Cardiac muscle cell (in vitro differentiated cells and primary cell): ENCODE measurements at regions not wholly inside any gene's neighbourhood (a gene's known extent, or its start where the extent isn't known, plus 50 kb on each side); places are given as distances from the start of the nearest gene placed in this dataset.

ENCODE experiments used
- DNase-seq, 2 donors: peaks; one replicate each; pipeline versions ENCODE4 v3.0.0 to v3.0.0-alpha.2; 2010 to 2017; ENCODE audit warnings: low read depth in 1 of 2, low spot score in 1 of 2
- H3K27ac ChIP-seq: fragments of 200-600 bp; sonication (generic); 2 replicates; pipeline ENCODE4 v1.5.1; 2016
- H3K27me3 ChIP-seq: fragments of 200-600 bp; sonication (generic); 2 replicates; pipeline ENCODE4 v1.6.0; 2016; ENCODE audit warnings: control low read depth
- H3K36me3 ChIP-seq: fragments of 200-600 bp; sonication (generic); 2 replicates; pipeline ENCODE4 v1.5.1; 2016; ENCODE audit warnings: control low read depth
- H3K4me1 ChIP-seq: fragments of 200-600 bp; sonication (generic); 2 replicates; pipeline ENCODE4 v1.8.1; 2017; ENCODE audit warnings: low read depth, mild to moderate bottlenecking, mixed run types
- H3K4me3 ChIP-seq: fragments of 200-600 bp; sonication (generic); 2 replicates; pipeline ENCODE4 v1.5.1; 2016; ENCODE audit warnings: mild to moderate bottlenecking
- H3K9me3 ChIP-seq: fragments of 200-600 bp; sonication (generic); 2 replicates; pipeline ENCODE4 v1.5.1; 2017; ENCODE audit warnings: low read depth, mild to moderate bottlenecking, control low read depth
- TF ChIP-seq, protein P1 (sequence below): IDR thresholded peaks from 2 replicates; pipeline ENCODE4 v1.5.1; 2012; ENCODE audit warnings: low read depth, mild to moderate bottlenecking, low read length

DNA sequence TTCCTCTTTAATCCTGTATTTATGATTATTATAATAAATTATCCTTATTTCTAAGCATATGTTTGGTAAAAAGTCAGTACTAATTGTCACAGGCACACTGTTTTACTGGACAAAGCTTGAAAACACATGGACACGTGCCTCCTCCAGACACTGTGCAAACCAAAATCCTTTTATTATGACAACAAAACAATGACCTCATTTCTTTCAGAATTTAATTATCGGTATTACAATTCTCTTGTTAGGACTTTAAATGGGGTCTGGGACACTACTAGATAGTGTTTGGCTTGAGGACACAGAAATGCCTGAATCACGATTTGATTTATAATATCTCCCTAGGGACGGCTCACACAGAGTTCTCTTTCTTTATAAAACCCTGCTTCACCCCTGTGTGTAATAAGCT is 107.3 kb upstream of the IGSF10 start:
- TF ChIP-seq, protein P1, sequence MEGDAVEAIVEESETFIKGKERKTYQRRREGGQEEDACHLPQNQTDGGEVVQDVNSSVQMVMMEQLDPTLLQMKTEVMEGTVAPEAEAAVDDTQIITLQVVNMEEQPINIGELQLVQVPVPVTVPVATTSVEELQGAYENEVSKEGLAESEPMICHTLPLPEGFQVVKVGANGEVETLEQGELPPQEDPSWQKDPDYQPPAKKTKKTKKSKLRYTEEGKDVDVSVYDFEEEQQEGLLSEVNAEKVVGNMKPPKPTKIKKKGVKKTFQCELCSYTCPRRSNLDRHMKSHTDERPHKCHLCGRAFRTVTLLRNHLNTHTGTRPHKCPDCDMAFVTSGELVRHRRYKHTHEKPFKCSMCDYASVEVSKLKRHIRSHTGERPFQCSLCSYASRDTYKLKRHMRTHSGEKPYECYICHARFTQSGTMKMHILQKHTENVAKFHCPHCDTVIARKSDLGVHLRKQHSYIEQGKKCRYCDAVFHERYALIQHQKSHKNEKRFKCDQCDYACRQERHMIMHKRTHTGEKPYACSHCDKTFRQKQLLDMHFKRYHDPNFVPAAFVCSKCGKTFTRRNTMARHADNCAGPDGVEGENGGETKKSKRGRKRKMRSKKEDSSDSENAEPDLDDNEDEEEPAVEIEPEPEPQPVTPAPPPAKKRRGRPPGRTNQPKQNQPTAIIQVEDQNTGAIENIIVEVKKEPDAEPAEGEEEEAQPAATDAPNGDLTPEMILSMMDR: no peak
- Histone ChIP-seq H3K4me1 (no peaks in the 10 kb centered on the region), H3K27ac (no peak overlapping the region), H3K4me3 (no peak overlapping the region), H3K9me3 (no peaks in the 10 kb centered on the region), H3K27me3 (no peaks in the 10 kb centered on the region), H3K36me3 (no peaks in the 10 kb centered on the region)
- peak in 1 of 2 donors; percentile 23 for DNase-seq

GRCh38 chr3:151567477-151567876 is 106.6 kb upstream of the IGSF10 start:
- DNase-seq: no peak
- TF ChIP-seq, protein P1: no peak
- Histone ChIP-seq H3K4me3 (no peak overlapping the region), H3K4me1 (no peaks in the 10 kb centered on the region), H3K27ac (no peak overlapping the region), H3K36me3 (no peaks in the 10 kb centered on the region), H3K27me3 (no peaks in the 10 kb centered on the region), H3K9me3 (no peaks in the 10 kb centered on the region)

DNA sequence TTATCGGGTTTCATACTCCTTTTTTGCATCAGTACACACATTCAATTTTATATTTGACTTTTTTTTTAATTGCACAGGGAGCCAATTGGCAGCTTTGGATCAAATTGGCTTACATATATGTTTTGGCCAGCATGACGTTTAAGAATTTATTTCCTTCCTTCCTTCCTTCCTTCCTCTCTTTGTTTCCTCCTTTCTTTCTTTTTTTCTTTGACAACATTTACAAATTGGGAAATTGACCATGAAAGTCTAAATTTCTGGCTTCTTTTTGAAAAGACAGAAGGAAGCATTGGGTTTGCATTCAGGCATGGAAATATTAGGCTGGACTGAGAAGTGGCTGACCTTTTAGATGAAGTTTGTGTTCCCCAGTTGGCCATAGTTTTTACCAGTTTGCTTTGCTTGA is 103.4 kb upstream of the IGSF10 start:
- no peak for DNase-seq
- Histone ChIP-seq H3K27me3 (no peaks in the 10 kb centered on the region), H3K4me3 (no peak overlapping the region), H3K27ac (no peak overlapping the region), H3K4me1 (no peaks in the 10 kb centered on the region), H3K9me3 (no peaks in the 10 kb centered on the region), H3K36me3 (no peaks in the 10 kb centered on the region)
- TF ChIP-seq, protein P1: no peak

GRCh38 chr3:151563305-151563704 is 102.4 kb upstream of the IGSF10 start:
- Histone ChIP-seq H3K27ac (no peak overlapping the region), H3K27me3 (no peaks in the 10 kb centered on the region), H3K9me3 (no peaks in the 10 kb centered on the region), H3K4me1 (no peaks in the 10 kb centered on the region), H3K36me3 (no peaks in the 10 kb centered on the region), H3K4me3 (no peak overlapping the region)
- no peak for DNase-seq
- TF ChIP-seq, protein P1: no peak

DNA sequence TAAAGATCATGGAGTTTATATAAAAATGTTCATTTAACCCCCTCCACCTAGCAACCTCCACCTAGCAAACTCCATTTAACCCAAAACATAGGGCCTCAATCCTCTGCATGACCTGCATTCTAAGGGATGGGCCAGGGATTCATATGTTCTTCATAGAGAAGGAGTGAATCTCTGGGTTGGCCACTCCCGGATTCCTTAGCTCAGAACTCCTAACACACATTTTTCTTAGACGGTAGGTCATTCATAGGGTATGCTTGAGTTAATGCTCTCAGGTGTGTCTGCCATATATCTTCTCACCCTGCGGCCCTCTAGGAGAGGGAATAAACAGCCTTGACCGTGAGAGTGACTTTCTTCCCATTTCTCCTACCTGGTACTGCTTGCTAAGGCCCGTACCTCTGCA is 102.0 kb upstream of the IGSF10 start:
- no peak overlapping the region for H3K27ac ChIP-seq
- H3K4me3 ChIP-seq: no peak overlapping the region
- TF ChIP-seq, protein P1: no peak
- H3K4me1 ChIP-seq: no peaks in the 10 kb centered on the region
- H3K36me3 ChIP-seq: no peaks in the 10 kb centered on the region
- no peaks in the 10 kb centered on the region for H3K9me3 ChIP-seq
- H3K27me3 ChIP-seq: no peaks in the 10 kb centered on the region
- DNase-seq: no peak

- peak in 1 of 2 donors; percentile 29 for DNase-seq
- no peak overlapping the region for H3K4me3 ChIP-seq
- H3K9me3 ChIP-seq: no peaks in the 10 kb centered on the region
- no peaks in the 10 kb centered on the region for H3K27me3 ChIP-seq
- no peaks in the 10 kb centered on the region for H3K4me1 ChIP-seq
- TF ChIP-seq, protein P1: no peak
- H3K27ac ChIP-seq: no peak overlapping the region
- H3K36me3 ChIP-seq: no peaks in the 10 kb centered on the region
Observed at GRCh38 chr3:151561878-151562277, 101.0 kb upstream of the IGSF10 start.
